SK-MEL-5 (cell line): ENCODE measurements at regions not wholly inside any gene's neighbourhood (a gene's known extent, or its start where the extent isn't known, plus 50 kb on each side); places are given as distances from the start of the nearest gene placed in this dataset.

Source experiments
- DNase-seq: peaks from one replicate; pipeline ENCODE4 v3.0.0-alpha.2; 2016; ENCODE audit warnings: low read depth, low spot score
- in situ Hi-C: cut with HindIII; loops from 2 replicates; pipeline ENCODE4 v1.10.0; 2016; ENCODE audit warnings: low sequenced_read_pairs, high pct_unique_total_duplicates, low pct_unique_long_range_greater_than_20kb

GRCh38 chr3:21169948-21170347 is 581.1 kb downstream of the ZNF385D start:
- DNase-seq, result no peak
- in situ Hi-C loops, result no loop called here

GRCh38 chr3:21168471-21168870 is 582.5 kb downstream of the ZNF385D start:
- in situ Hi-C loops, result no loop called here
- DNase-seq, result no peak

GRCh38 chr3:21163956-21164355 is 587.1 kb downstream of the ZNF385D start:
- in situ Hi-C loops, result no loop called here
- no peak for DNase-seq

DNA sequence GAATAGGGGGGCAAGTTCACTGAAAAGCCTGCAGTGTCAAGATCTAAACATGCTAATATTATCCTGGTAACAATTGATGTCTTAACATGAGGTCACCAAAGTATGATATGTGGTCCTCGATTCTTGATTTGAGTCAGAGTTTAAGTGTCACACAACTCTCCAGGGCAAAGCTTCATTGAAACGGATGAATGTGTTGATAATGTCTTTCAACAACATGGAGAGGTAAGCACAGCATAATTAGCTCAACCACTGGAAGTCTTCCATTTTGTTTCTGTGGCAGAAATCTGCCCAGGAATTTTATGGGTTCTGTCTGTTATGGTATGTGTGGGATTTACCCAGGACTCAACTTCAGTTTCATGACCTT is 591.5 kb downstream of the ZNF385D start:
- in situ Hi-C loops, result no loop called here
- no peak for DNase-seq

- in situ Hi-C loops, result no loop called here
Observed at GRCh38 chr3:21158861-21159542, 592.0 kb downstream of the ZNF385D start.

DNA sequence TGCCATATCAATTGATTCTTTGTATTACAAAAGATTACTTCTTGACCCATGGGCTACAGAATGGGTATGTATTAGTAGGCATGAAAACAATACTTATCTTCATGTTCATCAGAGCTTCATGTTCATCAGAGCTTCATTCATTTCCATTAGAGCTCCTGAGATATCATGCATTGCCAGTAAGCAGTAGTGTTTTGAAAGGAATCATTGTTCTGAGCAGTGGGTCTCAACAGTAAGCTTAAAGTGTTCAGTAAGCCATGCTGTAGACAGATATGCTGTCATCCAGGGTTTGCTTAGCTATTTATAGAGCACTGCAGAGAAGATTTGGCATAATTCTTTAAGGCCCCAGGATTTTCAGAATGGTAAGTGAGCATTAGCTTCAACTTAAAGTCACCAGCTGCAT is 596.1 kb downstream of the ZNF385D start:
- in situ Hi-C loops, result no loop called here
- peak; percentile 92 for DNase-seq

More at GRCh38 chr3:21158861-21159542, 592.0 kb downstream of the ZNF385D start:
- DNase-seq, result peak; percentile 37

DNA sequence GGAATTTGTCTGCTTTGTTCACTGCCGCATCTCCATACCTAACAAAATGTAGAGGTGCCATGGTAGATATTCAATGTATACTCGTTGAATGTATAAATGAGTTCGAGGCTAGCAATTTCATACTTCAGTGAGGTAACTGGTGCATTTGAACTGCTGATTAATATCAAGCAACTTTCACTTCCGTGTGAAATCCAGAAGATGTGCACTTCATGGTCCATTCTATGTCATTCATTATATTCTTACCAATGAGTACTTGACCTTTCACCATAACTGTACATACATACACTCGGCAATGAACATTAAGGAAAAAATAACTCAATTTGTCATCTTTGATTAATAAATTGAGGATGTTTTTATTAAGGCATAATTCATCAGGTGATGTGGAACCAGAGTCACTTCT is 598.5 kb downstream of the ZNF385D start:
- in situ Hi-C loops, result no loop called here
- DNase-seq, result no peak

GRCh38 chr3:21142949-21143348 is 608.1 kb downstream of the ZNF385D start:
- in situ Hi-C loops, result no loop called here

DNA sequence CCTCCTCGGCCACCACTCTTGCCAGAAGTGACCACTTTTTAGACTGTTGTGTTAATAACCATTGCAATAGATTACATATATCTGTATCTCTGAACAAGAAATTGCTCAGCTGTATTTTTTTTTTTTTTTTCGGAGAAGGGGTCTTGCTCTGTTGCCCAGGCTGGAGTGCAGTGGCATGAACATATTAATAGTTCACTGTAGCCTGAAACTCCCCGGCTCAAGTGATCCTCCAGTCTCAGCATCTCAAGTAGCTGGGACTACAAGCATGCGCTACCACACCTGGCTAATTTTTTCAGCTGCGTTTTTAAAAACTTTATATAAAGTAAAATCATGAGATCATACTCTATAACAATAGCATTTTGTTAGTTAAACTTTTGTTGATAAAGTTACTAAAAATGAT is 609.0 kb downstream of the ZNF385D start:
- in situ Hi-C loops, result no loop called here
- DNase-seq, result no peak

More at GRCh38 chr3:21142949-21143348, 608.1 kb downstream of the ZNF385D start:
- no peak for DNase-seq

DNA sequence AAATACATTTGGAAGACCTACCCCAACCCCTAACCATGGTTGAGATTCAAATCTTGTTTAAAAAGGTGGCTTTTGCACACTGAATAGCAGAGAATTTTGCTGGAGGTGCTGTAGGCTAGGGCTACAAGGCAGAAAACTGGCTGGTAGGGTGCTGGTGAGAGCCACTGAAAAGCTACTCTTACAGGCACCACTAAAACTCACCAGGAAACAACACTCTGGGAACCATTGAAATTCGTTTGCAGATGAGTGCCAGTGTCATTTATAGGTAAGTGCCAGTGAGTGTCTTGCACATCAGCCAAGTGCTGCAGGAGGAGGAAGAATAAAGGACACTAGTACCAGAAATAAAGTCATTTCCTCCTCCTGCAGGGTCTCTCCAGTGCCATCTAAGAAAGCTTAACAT is 610.2 kb downstream of the ZNF385D start:
- in situ Hi-C loops, result no loop called here

GRCh38 chr3:21138085-21138484 is 612.9 kb downstream of the ZNF385D start:
- no peak for DNase-seq
- in situ Hi-C loops, result no loop called here

More for the DNA sequence above, 610.2 kb downstream of the ZNF385D start:
- no peak for DNase-seq

DNA sequence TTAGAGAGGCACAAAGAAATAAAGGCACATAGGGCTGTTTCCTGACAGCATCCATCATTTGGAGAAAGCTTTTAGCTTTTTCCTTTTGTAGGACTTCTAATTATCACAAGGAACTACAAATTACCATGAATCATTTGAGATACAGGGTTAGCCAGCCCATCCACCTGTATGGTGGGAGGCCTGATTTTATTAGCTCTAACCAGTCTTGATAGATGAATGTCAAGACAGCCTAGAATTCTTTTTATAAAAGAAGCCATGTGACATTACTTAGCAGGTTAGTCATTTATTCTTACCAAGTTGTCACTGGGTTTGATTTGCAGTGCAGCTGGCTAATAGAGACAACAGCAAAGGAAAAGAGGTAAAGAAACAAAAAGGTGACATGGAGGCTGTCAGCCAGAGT is 618.1 kb downstream of the ZNF385D start:
- in situ Hi-C loops, result no loop called here
- DNase-seq, result no peak

- no peak for DNase-seq
- in situ Hi-C loops, result no loop called here
Observed at GRCh38 chr3:21120826-21121225, 630.2 kb downstream of the ZNF385D start.

GRCh38 chr3:21117370-21117769 is 633.6 kb downstream of the ZNF385D start:
- DNase-seq, result no peak
- in situ Hi-C loops, result no loop called here

- DNase-seq, result no peak
- in situ Hi-C loops, result no loop called here
Observed at GRCh38 chr3:21109056-21109455, 642.0 kb downstream of the ZNF385D start.

- no peak for DNase-seq
- in situ Hi-C loops, result no loop called here
Observed at GRCh38 chr3:21105784-21106183, 645.2 kb downstream of the ZNF385D start.

DNA sequence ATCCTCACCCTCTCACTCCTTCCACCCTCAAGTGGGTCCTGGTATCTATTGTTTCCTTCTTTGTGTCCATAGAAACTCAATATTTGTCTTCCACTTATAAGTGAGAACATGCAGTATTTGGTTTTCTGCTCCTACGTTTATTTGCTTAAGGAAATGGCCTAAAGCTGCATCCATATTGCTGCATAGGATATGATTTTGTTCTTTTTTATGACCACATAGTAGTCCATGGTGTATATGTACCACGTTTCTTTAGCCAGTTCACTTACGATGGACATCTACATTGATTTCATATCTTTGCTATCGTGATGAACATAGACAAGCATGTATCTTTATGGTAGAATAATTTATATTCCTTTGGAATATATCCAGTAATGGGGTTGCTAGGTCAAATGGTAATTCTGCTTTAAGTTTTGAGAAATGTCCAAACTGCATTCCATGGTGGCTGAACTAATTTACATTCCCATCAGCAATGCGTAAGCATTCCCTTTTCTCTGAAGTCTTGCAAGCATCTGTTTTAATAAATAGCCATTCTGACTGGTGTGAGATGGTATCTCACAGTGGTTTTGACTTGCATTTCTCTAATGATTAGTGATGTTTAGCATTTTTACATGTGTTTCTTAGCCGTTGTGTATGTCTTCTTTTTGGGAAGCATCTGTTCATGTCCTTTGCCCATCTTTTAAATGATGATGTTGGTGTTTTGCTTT is 650.2 kb downstream of the ZNF385D start:
- DNase-seq, result no peak
- in situ Hi-C loops, result no loop called here

DNA sequence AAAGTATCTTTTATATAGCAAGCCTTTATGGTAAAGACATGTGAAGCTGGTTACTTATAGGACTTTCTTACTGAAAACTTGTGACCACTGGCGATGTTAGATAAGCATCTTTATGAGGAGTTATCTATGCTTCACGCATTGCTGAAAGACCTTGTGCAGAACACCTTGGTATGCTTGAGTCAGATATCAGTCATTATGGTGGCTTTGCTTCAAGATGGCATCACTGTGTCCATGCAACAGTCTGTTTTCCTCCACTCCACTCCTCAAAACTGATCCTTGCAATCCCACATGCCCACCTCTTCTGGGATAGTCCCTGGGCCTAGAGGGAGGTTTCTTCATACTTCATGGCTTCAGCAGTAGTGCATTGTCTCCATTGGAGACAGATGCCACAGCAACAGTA is 656.3 kb downstream of the ZNF385D start:
- in situ Hi-C loops, result no loop called here
- no peak for DNase-seq

GRCh38 chr3:21073561-21073960 is 677.4 kb downstream of the ZNF385D start:
- no peak for DNase-seq

More at GRCh38 chr3:21073561-21073960, 677.4 kb downstream of the ZNF385D start:
- in situ Hi-C loops, result no loop called here
